GM23338 (cell line): ENCODE measurements at regions not wholly inside any gene's neighbourhood (a gene's known extent, or its start where the extent isn't known, plus 50 kb on each side); places are given as distances from the start of the nearest gene placed in this dataset.
A peak's percentile ranks its signal among the peaks of the same experiment; 100 is the strongest.

Source experiments
- ATAC-seq: fragments of 200-7000 bp; cut with Tn5 transposase; 3 replicates; pipeline ENCODE4 v1.9.1; 2020
- DNase-seq: peaks from one replicate; pipeline ENCODE4 v3.0.0-alpha.2; 2015; ENCODE audit warnings: low spot score
- H2AFZ ChIP-seq: fragments of 200-600 bp; sonication (generic); 2 replicates; pipeline ENCODE4 v1.8.0; 2016; ENCODE audit warnings: antibody characterized with exemption, mild to moderate bottlenecking, moderate library complexity
- H3F3A ChIP-seq: fragments of 200-600 bp; sonication (generic); replicated peaks from 2 replicates; pipeline ENCODE4 v1.8.0; 2017; ENCODE audit warnings: antibody characterized with exemption, mixed run types, low read depth
- H3K27ac ChIP-seq: fragments of 200-600 bp; sonication (generic); 2 replicates; pipeline ENCODE4 v1.6.1; 2016; ENCODE audit warnings: low read depth
- H3K27me3 ChIP-seq: fragments of 200-600 bp; sonication (generic); 2 replicates; pipeline ENCODE4 v1.8.0; 2016; ENCODE audit warnings: mild to moderate bottlenecking, mixed run types, moderate library complexity; ENCODE audit not compliant: insufficient read depth
- H3K36me3 ChIP-seq: fragments of 200-600 bp; sonication (generic); 2 replicates; pipeline ENCODE4 v1.8.0; 2016; ENCODE audit warnings: mild to moderate bottlenecking; ENCODE audit not compliant: insufficient read depth
- H3K4me1 ChIP-seq: fragments of 200-600 bp; sonication (generic); 2 replicates; pipeline ENCODE4 v1.8.0; 2016; ENCODE audit warnings: mild to moderate bottlenecking, moderate library complexity; ENCODE audit not compliant: insufficient read depth
- H3K4me2 ChIP-seq: fragments of 200-600 bp; sonication (generic); 2 replicates; pipeline ENCODE4 v1.7.1; 2017; ENCODE audit warnings: mixed run types
- H3K4me3 ChIP-seq: fragments of 200-600 bp; sonication (generic); 2 replicates; pipeline ENCODE4 v1.6.1; 2016; ENCODE audit warnings: mixed run types
- H3K79me2 ChIP-seq: fragments of 200-600 bp; sonication (generic); replicated peaks from 2 replicates; pipeline ENCODE4 v1.8.0; 2017; ENCODE audit warnings: mild to moderate bottlenecking; ENCODE audit not compliant: insufficient read depth
- H3K9me2 ChIP-seq: fragments of 200-600 bp; sonication (generic); 2 replicates; pipeline ENCODE4 v1.8.0; 2017; ENCODE audit not compliant: insufficient read depth
- H4K20me1 ChIP-seq: fragments of 200-600 bp; sonication (generic); replicated peaks from 2 replicates; pipeline ENCODE4 v1.8.0; 2017; ENCODE audit warnings: mild to moderate bottlenecking; ENCODE audit not compliant: insufficient read depth
- H3K27ac Mint-ChIP-seq: 2 replicates; pipeline ENCODE4 v1.8.0; 2020; ENCODE audit warnings: inconsistent platforms, mild to moderate bottlenecking, moderate library complexity, mixed read lengths
- H3K27me3 Mint-ChIP-seq: 3 replicates; pipeline ENCODE4 v1.8.0; 2022; ENCODE audit warnings: low read depth, mild to moderate bottlenecking, moderate library complexity, mixed read lengths, inconsistent platforms; ENCODE audit not compliant: insufficient read depth, poor library complexity
- H3K36me3 Mint-ChIP-seq: 3 replicates; pipeline ENCODE4 v1.8.0; 2021; ENCODE audit warnings: low read depth, mild to moderate bottlenecking, inconsistent platforms, moderate library complexity, mixed read lengths
- H3K4me1 Mint-ChIP-seq: 3 replicates; pipeline ENCODE4 v1.8.0; 2020; ENCODE audit warnings: mild to moderate bottlenecking, inconsistent platforms, mixed read lengths
- H3K4me3 Mint-ChIP-seq: 3 replicates; pipeline ENCODE4 v1.8.0; 2021; ENCODE audit warnings: moderate library complexity, mild to moderate bottlenecking, inconsistent platforms, mixed read lengths
- H3K9me3 Mint-ChIP-seq: 3 replicates; pipeline ENCODE4 v1.8.0; 2020; ENCODE audit warnings: moderate library complexity, mild to moderate bottlenecking, inconsistent platforms, mixed read lengths
- CREB1 ChIP-seq: fragments of 250-450 bp; sonication (Bioruptor Pico); IDR thresholded peaks from 2 replicates; pipeline ENCODE4 v1.5.0; 2020; ENCODE audit warnings: low read depth, mild to moderate bottlenecking, moderate library complexity
- CTCF ChIP-seq, 2 experiments: fragments of 200-600 bp in 1 of 2; sonication (generic) in 1 of 2; conservative IDR thresholded peaks; 2 replicates each; pipeline versions ENCODE4 v1.5.1 to v1.6.1; 2016 to 2017; ENCODE audit warnings: antibody characterized with exemption in 2 of 2, low read depth in 2 of 2, mild to moderate bottlenecking in 2 of 2, moderate library complexity in 1 of 2
- ETS1 ChIP-seq: IDR thresholded peaks from 2 replicates; pipeline ENCODE4 v1.6.1; 2016; ENCODE audit warnings: antibody characterized with exemption
- EZH2 ChIP-seq: fragments of 200-600 bp; sonication (generic); IDR thresholded peaks from one replicate; pipeline ENCODE4 v1.8.0; 2017; ENCODE audit warnings: antibody characterized with exemption, mild to moderate bottlenecking, low read depth; ENCODE audit not compliant: unreplicated experiment
- EZH2phosphoT487 ChIP-seq: fragments of 200-600 bp; sonication (generic); IDR thresholded peaks from one replicate; pipeline ENCODE4 v1.8.1; 2018; ENCODE audit warnings: antibody characterized with exemption; ENCODE audit not compliant: unreplicated experiment
- JUNB ChIP-seq: IDR thresholded peaks from one replicate; pipeline ENCODE4 v1.6.1; 2016; ENCODE audit warnings: antibody characterized with exemption; ENCODE audit not compliant: unreplicated experiment
- NANOG ChIP-seq: IDR thresholded peaks from 2 replicates; pipeline ENCODE4 v1.6.1; 2016; ENCODE audit warnings: antibody characterized with exemption, borderline replicate concordance
- POLR2AphosphoS5 ChIP-seq: IDR thresholded peaks from 2 replicates; pipeline ENCODE4 v1.6.1; 2016; ENCODE audit warnings: antibody characterized with exemption, low read depth
- REST ChIP-seq: IDR thresholded peaks from one replicate; pipeline ENCODE4 v1.6.1; 2018; ENCODE audit warnings: antibody characterized with exemption; ENCODE audit not compliant: unreplicated experiment
- STAT1 ChIP-seq: IDR thresholded peaks from one replicate; pipeline ENCODE4 v1.6.1; 2016; ENCODE audit warnings: antibody characterized with exemption; ENCODE audit not compliant: unreplicated experiment
- ZNF114 ChIP-seq: fragments of 250-450 bp; sonication (Bioruptor Pico); IDR thresholded peaks from 2 replicates; pipeline ENCODE4 v1.5.0; 2020; ENCODE audit warnings: mild to moderate bottlenecking, moderate library complexity
- ZNF331 ChIP-seq: fragments of 250-450 bp; sonication (Bioruptor Pico); IDR thresholded peaks from 2 replicates; pipeline ENCODE4 v1.5.0; 2020; ENCODE audit warnings: low read depth, mild to moderate bottlenecking, moderate library complexity
- ZNF462 ChIP-seq: fragments of 250-450 bp; sonication (Bioruptor Pico); IDR thresholded peaks from 2 replicates; pipeline ENCODE4 v1.5.0; 2020; ENCODE audit warnings: mild to moderate bottlenecking, moderate library complexity

GRCh38 chr3:110646496-110646895, 425.1 kb upstream of the NECTIN3 start:
- Mint-ChIP-seq H3K4me1 (peaks cover 2% of the 10 kb centered on the region; the same call in 2 of the 3 replicates), H3K36me3 (peaks cover 11% of the 10 kb centered on the region; the same call in 2 of the 3 replicates), H3K27me3 (no peaks in the 10 kb centered on the region), H3K4me3 (no peak overlapping the region), H3K27ac (no peak overlapping the region), H3K9me3 (peaks cover 7% of the 10 kb centered on the region; the same call in 1 of the 3 replicates)
- no peak for TF ChIP-seq CREB1 (CRISPR knock-in tag)
- no peak for TF ChIP-seq CTCF (conservative IDR thresholded peaks at IDR 0.05; ENCODE audit: low read depth in 2 of 2)
- TF ChIP-seq REST = no peak
- TF ChIP-seq ZNF331 = no peak
- no peak for TF ChIP-seq NANOG
- TF ChIP-seq STAT1 = no peak
- no peak for TF ChIP-seq EZH2phosphoT487
- no peak for TF ChIP-seq JUNB
- TF ChIP-seq ZNF114 (CRISPR knock-in tag) = no peak
- TF ChIP-seq ETS1 = no peak
- no peak for TF ChIP-seq POLR2AphosphoS5
- TF ChIP-seq EZH2 = no peak
- no peak for TF ChIP-seq ZNF462
- DNase-seq = no peak
- H3K79me2 ChIP-seq = no peaks in the 10 kb centered on the region
- ATAC-seq = no peak
- no peaks in the 10 kb centered on the region for H3K4me1 ChIP-seq
- H3K4me2 ChIP-seq = no peak overlapping the region
- H3K9me2 ChIP-seq = peaks cover 2% of the 10 kb centered on the region; the same call in 1 of the 2 replicates
- H3K27ac ChIP-seq = no peak overlapping the region
- no peak overlapping the region for H3K4me3 ChIP-seq
- H3F3A ChIP-seq = no peaks in the 10 kb centered on the region
- peak overlapping the region; percentile 66; the same call in 1 of the 2 replicates for H2AFZ ChIP-seq
- H3K36me3 ChIP-seq = no peaks in the 10 kb centered on the region
- no peaks in the 10 kb centered on the region for H4K20me1 ChIP-seq
- H3K27me3 ChIP-seq = no peaks in the 10 kb centered on the region
